Dedifferentiated amniotic fluid mesenchymal stem cell (primary cell): ENCODE measurements at regions not wholly inside any gene's neighbourhood (a gene's known extent, or its start where the extent isn't known, plus 50 kb on each side); places are given as distances from the start of the nearest gene placed in this dataset.

Experiments used
- DNase-seq: peaks from one replicate; pipeline ENCODE4 v3.0.0-alpha.2; 2016; ENCODE audit errors: extremely low spot score

DNA sequence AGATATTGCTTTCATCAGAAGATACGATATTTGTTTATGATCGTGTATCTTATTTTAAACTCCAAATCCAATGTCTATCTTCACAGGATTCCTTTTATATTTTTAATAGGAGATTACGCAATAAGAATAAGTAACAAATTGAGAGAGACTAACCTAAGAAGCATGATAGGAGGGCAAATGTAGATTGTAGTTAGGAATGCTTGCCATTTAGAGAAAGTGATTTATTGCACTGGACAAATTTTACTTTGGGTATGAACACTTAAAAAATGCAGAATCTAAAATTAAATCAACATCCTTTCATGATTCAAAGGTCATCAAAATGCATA is 563.4 kb upstream of the POU3F3 start:
- DNase-seq, result no peak

DNA sequence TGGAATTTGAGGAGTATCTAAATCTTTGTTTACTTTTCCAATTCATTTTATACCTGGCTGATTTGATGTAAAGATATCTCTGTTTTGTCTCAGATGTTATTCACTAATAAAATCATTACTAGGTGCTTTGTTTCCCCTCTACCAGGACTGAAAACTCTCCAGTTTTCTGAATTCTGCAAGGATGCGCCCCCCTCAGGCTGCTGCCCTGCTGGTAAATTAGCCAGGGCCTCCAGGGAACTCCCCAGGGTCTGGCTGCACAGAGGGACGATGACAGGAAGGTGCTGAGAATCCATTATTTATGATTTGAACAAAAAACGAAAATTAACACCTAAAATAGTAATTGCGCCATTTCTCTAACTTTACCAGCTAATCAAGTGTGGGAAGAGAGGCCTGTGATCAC is 541.2 kb upstream of the POU3F3 start:
- no peak for DNase-seq

DNA sequence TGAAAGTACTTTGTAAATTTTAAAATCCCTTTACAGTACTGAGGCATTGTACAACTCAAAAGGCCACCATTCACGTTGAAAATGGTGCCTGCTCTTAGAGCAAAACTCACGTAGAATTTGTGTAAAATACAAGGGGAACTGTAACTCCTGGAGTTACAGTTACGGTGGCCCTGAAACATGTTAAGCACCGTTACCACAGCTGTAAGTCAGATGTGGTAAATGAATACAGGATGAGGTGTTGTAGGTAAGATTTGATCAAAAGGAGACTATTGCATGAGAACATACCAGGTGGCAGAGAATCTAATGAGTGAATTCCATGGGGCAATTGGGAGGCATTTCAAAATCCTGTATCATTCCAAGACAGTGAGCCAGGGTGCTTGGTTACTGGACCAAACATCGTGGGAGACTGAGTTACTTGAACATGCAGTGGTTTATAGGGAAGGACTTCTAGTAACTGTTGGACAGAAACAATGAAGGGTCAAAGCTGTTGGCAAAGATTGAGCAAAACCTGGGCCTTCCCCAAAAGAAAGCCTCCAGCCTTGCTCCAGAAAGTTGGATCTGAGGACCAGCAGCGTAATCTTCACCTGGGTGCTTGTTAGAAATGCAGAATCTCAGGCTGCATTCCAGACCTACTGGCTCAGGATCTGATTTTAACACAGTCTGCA is 535.8 kb upstream of the POU3F3 start:
- DNase-seq, result no peak

DNA sequence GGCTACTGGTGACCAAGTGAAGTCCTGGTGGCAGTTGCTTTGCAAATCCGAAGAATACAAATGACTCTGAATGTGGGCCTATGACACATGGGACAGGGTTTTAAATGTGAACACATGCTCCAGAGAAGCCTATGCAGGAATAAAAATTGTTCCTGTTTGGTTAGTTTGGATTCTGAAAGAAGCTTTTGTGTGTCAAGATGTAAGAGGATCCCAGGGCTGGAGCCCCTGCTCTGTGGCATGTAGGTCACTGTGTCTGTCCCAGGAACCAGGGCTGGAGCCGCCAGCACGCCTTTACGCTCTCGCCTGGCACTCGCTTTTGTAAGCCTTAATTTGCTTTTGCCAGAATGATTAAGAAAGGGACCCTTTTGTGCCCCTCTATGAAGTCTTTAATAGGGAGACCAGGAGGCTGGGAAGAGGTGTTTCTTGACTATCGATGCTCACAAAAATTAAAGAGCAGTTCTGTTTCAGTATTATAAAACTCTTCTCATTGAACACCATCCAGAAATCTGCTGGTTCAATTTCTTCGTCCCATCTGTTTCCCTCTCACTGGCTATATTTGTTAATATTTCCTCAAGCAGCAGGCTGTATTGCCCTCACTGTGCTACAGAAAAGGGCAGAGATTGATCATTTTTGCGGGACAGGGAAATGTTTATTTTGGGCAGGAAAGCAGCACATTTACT is 532.7 kb upstream of the POU3F3 start:
- DNase-seq, result no peak

DNA sequence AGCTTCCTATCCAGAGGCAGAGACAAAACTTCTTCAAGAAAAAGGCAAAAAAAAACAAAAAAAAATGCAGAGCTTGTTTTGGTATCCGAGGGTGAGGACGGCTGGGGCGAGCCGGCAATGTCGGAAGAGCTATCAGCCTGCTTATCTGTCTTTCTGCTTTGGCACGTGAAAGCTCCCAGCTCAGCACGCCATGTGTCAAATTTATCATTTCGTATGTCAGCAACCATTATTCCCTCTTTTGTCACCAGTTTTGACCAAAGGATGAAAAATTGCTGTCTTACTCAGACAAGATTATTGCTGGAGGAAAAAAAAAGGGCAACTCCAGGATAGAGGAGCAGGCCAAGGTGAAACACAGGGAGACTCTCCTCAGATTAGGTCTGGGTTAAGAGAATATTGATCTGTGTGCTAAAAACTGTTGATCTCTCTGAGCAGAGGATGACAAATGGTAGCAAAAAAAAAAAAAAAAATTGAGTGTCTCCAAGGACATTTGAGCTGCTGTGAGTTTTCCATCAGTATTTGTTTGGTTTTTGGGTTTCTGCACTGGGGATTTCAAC is 532.0 kb upstream of the POU3F3 start:
- DNase-seq, result no peak

DNA sequence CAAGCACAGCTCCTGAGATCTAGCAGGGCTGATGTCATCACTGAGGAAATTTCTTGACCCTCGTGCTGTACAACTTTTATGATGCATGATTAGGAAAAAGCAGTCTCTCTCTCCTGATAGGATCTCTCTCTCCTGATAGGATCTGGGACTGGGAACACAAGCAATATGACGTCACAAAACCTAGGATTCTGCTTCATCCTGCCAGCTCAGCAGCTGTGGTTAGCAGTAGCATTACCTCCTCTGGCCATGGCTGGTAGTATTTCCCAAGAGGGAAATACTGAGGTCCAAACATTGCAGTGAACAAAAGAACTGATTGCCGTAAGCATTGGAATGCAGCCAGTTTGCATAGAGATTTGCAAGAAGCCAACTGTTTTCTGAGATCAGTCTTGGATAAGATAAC is 521.2 kb upstream of the POU3F3 start:
- DNase-seq, result no peak

DNA sequence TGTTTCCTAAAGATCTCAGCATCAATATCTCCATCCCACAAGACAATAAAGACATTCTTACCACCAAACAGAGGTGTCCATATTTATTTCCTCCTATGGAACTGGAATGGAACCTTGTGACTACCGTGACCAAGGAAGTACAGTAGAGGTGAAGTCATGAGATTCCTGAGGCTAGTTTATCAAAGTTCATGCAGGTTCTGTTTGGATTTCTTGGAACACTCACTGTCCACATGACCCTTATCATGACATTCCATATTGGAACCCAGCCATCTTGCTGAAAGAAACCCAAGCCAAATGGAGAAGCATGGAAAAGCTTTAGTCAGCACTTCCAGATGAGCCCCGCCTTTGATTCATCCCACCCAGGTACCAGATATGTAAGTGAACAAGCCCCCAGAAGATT is 516.0 kb upstream of the POU3F3 start:
- no peak for DNase-seq

DNA sequence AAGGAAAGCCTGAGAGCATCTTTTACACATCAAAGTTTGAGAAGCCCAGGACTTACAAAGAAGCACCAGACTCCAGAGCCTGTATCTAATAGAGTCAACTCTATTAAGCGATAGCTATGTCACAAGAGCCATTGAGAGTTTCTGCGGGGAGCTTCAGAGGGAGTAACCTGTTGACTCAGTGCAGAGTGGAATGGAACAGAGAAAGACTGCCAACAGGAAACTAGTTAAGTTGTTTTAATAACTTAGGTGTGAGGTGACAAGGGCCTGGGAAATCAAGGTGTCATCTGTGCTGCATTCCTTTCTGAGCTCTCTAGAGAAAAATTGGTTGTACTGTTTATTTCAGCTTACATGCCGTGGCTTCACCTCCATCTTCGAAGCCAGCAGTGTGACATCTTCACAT is 513.8 kb upstream of the POU3F3 start:
- DNase-seq, result no peak

DNA sequence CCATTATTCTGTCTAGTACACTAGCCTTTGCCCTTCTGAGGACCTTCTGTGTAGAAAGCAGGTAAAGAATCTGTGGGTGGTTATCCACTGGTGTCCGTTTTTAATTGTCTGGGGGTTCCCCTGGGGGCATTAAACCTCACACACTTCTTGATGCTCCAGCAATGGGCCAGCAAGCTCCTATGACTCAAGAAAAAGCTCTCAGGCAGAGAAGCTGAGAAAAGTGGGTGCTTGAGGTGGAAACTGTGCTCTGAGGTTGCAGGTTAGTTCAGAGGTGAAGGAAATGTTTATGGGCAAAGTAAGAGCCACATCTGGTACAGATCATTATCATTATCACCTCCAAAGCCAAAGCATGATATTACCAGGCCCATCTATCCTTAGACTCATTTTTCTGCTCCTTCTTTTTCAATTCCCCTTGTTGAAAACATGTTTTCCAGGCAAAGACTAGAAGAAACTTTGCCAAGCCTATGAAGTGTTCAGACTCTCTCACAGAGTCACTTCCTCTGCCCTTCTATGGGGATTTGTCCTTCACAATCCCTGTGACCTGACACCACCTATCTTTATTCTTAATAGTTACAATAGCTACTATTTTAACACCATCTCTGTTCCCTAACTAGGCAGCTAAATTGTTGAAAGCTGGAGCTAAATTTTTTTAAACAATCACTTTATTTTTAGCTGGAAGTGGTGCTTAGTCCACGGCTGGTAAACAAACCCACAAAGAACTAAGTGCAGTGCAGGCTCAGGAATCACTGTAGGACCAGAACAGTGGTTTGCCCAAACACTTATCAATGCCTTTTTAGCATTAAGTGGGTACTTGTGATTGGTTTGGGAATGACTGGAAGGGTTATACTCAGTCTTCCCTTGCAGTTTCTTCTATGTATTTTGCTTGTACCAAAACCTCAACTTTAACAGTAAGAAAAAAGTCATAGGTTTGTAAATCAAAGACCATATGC is 512.8 kb upstream of the POU3F3 start:
- no peak for DNase-seq

DNA sequence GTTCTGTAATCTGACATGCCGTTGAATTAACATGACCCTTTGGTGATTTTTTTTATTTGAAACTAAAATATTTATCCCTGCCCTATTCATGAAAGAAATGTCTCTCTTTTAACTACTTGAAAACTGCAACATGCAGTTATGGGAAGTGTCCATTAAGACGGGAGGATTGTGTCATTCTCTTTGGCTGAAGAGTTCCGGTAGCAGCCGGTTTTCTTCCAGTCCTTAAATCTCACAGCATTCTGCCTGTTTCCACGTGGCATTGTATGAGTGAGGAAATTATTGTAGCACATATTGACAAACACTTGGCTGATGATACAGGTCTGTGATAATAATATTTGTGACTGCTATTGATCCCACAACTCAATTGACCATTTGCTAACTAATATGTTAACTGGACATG is 509.6 kb upstream of the POU3F3 start:
- DNase-seq, result no peak

DNA sequence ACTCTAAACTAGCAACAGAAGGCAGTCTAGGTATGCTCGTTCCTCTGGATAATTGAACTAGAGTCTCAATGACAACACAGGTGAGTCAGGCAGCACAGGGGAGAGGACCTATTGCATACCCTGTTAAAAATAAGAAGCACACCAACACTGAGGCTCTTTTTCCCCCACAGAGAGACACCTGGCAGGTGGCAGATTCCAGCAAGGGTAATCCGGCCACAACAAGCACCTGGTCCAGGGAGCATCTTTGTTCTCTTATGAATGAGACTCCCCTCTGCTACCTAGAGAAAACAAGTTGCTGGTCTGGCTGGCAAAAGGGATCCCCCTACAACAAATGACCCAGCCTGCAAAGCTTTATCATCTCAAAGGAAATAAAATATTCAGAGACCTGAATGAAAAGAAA is 508.9 kb upstream of the POU3F3 start:
- no peak for DNase-seq

DNA sequence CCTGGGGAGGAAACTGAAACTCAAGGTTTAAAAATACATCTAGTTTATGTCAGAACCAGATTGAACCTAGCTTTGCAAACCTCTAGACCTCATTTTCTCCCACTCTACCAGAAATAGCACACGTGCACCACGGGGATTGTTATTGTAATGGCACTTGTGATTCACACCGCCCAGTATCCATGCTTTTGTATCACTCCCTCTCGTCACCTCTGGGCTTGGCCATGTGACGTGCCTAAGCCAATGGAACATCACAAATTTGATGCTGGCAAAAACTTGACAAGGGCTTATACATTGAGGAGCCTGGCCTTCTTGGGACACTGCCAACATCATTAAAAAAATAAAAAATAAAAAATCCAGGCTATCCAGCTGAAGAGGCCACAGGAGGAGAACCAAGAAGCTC is 495.8 kb upstream of the POU3F3 start:
- DNase-seq, result no peak

DNA sequence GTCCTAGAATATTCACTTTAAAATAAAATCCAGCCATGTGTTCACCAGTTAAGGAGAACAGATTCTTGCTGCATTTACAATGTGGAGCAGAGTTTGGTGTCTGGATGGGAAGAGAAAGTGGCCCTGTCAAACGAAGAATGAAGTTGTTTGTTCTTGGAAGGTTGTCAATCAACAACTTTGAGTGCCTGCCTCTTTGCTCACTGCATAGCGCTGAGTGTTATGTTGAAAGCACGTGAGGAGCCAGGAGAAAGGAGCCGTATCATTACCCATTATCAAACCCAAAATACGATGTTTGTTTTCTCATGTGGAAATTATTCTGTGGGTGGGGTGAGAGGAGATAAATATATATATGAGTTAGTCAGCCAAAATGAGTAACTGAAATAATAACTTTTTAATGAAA is 492.5 kb upstream of the POU3F3 start:
- DNase-seq, result no peak

DNA sequence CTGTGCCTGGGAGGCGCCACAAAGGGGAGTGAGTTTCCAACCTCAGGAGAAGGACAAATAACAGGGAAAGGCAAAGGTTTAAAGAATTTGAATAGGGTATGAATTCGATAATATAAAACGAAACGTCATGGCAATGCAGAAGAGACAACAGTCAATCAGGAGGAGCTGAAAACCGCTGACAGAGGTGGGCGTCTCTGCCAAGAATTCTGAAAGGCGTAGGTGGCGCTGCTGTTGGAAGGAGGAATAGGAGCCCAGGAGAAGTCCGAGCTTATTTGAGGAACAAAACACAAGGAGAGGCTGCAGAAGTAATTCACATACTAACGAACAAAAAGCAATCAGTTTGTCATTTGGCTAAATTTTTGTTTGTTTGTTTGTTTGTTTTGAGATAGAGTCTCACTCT is 485.8 kb upstream of the POU3F3 start:
- no peak for DNase-seq

DNA sequence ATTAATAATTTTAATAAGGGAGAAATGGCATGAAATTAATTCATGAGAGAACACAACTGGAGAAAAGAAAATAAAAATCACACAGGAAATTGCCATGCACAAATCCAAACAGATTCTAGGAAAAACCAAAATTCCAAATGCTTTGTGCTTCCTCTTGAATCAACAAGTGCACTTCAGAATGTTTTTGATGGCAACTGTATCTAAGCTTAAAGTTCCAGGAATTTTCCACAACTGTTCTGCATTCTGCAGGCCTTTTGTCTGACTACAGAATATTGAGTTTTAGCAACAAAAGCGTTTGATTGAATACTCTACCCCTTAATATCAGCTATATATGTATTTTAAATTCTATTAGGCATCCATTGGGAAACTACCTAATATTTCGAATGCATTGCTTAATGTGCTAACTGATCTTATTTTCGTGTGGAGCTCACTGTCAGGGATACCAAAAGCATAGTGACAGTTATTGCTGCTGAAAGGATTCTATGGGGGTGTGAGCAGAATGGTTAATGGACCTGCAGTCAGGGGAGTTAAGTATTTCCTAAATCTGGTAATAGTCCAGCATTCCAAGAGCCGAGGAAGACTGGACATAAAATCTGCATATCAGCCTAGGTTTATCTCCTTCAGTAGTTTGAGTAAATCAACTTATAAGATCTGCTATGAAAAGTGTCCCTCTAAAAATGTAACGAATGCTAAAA is 482.7 kb upstream of the POU3F3 start:
- DNase-seq, result no peak

DNA sequence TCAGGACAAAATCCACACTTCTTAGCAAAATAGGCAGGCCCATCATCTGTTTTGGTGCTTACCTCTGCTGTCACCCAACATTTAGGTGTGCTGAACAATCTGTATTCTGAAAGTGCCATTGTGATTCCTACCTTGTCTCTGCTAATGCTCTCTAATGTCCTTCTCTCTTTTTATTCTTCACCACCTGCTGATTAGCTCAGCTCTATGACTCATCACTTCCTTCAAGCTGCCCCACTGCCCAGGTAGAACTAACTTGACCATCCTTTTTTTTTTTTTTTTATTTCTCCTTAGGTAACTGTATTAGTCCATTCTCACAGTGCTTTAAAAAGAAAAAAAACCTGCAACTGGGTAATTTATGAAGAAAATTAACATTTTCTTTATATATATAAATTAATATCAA is 478.7 kb upstream of the POU3F3 start:
- no peak for DNase-seq

DNA sequence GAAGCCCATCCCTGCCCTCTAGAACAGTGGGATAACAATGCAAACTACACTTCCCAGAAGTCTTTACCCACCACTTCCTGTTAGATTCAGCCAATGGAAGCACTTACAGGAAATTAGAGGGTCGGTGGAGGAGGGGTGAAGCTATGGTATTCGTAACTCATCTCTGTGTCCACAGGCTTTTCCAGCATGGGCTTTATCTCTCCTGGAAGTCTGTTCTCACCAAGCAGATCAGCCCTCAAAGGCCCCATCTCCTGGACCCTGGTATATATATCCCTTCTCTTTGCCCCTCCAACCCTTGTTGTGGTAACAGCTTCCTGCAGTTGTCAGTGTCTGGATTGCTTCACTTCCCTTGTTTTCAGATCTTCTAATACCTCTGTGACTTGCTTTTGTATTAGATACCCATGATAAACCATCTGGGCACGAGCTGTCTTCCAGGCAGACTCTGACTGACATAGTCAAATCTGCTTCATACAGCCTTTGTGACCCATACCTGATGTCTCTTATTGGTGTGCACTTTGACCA is 475.0 kb upstream of the POU3F3 start:
- no peak for DNase-seq

DNA sequence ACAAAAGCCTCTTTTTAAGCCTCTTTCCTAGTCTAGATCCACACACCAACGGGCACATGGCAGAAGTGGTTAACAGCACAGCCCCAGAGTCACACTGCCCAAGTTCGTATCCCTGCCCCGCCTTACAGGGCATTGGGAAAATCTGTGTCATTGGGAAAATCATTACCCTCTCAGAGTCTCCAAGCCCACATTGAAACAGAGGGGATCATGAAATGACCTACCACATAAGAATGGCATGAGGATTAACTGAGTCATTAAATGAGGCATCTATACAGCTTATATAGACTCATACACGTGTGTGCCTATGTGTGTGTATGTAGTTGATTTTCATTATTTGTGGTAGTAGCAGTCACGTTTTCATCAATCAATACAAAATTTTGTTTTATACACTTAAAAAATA is 469.0 kb upstream of the POU3F3 start:
- DNase-seq, result no peak

DNA sequence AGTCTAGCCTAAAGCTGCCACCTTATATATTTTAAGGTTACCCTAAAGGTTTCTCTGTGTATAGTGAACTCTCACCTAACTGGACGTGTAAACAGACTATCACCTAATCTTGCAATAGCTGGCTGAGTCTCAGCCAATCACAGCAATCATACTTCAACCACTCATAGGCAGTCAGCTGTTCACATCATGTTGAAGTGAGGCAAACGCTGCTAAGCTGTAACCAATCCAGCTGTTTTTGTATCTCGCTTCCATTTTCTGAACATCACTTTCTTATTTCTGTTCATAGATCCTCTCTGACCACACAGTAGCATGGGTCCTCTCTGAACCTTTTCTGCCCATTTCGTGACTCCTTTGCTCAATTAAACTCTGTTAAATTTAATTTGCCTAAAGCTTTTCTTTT is 468.2 kb upstream of the POU3F3 start:
- DNase-seq, result no peak

DNA sequence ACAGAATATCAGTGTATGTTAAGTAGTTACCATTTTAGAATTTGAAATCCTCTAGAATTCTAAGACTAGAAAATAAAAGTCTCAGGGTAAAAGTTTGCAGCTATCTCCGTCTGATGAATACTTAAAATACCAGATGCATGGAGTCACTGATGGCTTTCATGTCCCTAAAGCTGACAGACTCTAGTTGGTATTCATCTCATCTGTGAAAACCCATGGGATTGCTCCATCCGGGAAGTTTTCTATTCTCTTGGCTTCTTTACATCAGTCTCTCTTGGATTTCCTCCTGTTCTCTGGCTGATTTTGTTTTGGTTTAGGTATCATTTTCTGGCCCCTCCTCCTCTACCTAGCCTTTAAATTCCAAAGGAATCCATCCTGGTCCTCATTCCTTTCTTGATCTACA is 465.6 kb upstream of the POU3F3 start:
- no peak for DNase-seq

DNA sequence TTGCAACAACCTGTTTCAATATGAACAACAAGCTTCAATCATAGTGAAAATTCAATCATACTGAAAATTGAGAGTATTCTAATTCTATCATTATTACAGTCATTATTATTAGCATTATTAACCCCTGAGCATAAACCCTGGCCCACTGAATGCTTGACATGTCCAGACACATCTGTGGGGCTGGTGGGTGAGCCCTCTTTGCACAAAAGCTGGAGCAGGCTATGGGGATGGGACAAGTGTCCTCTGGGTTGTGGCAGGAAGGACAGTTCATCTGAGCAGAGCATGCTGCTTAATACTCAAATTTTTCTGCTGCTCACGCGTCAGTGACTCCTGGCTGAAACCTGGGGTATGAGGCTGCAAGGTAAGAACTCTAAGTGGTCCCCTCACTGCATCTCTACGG is 451.1 kb upstream of the POU3F3 start:
- DNase-seq, result no peak

DNA sequence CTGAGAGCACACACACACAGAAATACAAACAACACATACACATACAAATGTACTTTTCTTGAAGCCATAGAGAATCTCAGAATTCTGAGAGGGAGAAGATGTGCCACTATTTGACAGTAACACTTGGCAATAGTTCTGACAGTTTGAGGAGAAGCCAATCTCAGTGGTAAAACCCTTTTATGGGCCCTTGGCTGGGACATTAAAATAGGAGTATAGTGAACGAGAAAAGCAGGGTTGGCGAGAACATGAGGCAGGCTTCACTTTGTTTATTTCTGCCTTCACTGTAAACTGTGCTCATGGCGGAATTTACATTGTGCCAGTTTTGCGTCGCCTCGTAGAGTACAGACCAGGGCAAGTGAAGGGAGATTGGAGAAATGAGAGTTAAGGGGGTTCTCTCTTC is 449.4 kb upstream of the POU3F3 start:
- no peak for DNase-seq
